ENCODE measurements at regions not wholly inside any gene's neighbourhood (a gene's known extent, or its start where the extent isn't known, plus 50 kb on each side); places are given as distances from the start of the nearest gene placed in this dataset.

- 88 to 91% methylated on average over 3 of the region's 3 CpGs for WGBS, 2 donors
- no peaks in the 10 kb centered on the region for H3K27me3 ChIP-seq (ENCODE audit: control insufficient read depth in 1 of 2, insufficient read depth in 2 of 2, low read length in 2 of 2)
- H3K27ac ChIP-seq (ENCODE audit: low read depth in 2 of 2, low read length in 1 of 2) = no peak overlapping the region
- no peaks in the 10 kb centered on the region for H3K36me3 ChIP-seq (ENCODE audit: control insufficient read depth in 2 of 2, insufficient read depth in 2 of 2, low read length in 1 of 2)
- H3K4me3 ChIP-seq (ENCODE audit: low read depth in 1 of 2, low read length in 2 of 2) = no peak overlapping the region
- H3K4me1 ChIP-seq (ENCODE audit: control insufficient read depth in 2 of 2, insufficient read depth in 2 of 2, low read length in 1 of 2) = no peaks in the 10 kb centered on the region
- H3K9me3 ChIP-seq (ENCODE audit: control insufficient read depth in 2 of 2, insufficient read depth in 1 of 2, low read depth in 1 of 2, low read length in 1 of 2) = no peaks in the 10 kb centered on the region
Measured at GRCh38 chrX:40213092-40213491, 115.3 kb upstream of the BCOR start.

- H3K4me1 ChIP-seq (ENCODE audit: control insufficient read depth in 2 of 2, insufficient read depth in 2 of 2, low read length in 1 of 2) = no peaks in the 10 kb centered on the region
- no peaks in the 10 kb centered on the region for H3K27me3 ChIP-seq (ENCODE audit: control insufficient read depth in 1 of 2, insufficient read depth in 2 of 2, low read length in 2 of 2)
- H3K27ac ChIP-seq (ENCODE audit: low read depth in 2 of 2, low read length in 1 of 2) = peak overlapping the region in 1 of 2 donors; percentile 7
- 86 to 94% methylated on average over 4 of the region's 4 CpGs for WGBS, 2 donors
- H3K9me3 ChIP-seq (ENCODE audit: control insufficient read depth in 2 of 2, insufficient read depth in 1 of 2, low read depth in 1 of 2, low read length in 1 of 2) = peaks cover 0 to 7% of the 10 kb centered on the region in 2 donors
- no peak overlapping the region for H3K4me3 ChIP-seq (ENCODE audit: low read depth in 1 of 2, low read length in 2 of 2)
- H3K36me3 ChIP-seq (ENCODE audit: control insufficient read depth in 2 of 2, insufficient read depth in 2 of 2, low read length in 1 of 2) = no peaks in the 10 kb centered on the region
Measured at GRCh38 chrX:40209951-40210617, 112.3 kb upstream of the BCOR start.

GRCh38 chrX:40207626-40208025 lies 109.9 kb upstream of the BCOR start:
- Histone ChIP-seq H3K36me3 (ENCODE audit: control insufficient read depth in 2 of 2, insufficient read depth in 2 of 2, low read length in 1 of 2) (no peaks in the 10 kb centered on the region), H3K9me3 (ENCODE audit: control insufficient read depth in 2 of 2, insufficient read depth in 1 of 2, low read depth in 1 of 2, low read length in 1 of 2) (peaks cover 0 to 7% of the 10 kb centered on the region in 2 donors), H3K27ac (ENCODE audit: low read depth in 2 of 2, low read length in 1 of 2) (no peak overlapping the region), H3K4me1 (ENCODE audit: control insufficient read depth in 2 of 2, insufficient read depth in 2 of 2, low read length in 1 of 2) (no peaks in the 10 kb centered on the region), H3K4me3 (ENCODE audit: low read depth in 1 of 2, low read length in 2 of 2) (no peak overlapping the region), H3K27me3 (ENCODE audit: control insufficient read depth in 1 of 2, insufficient read depth in 2 of 2, low read length in 2 of 2) (no peaks in the 10 kb centered on the region)
- 34 to 61% methylated on average over 4 of the region's 4 CpGs for WGBS, 2 donors

GRCh38 chrX:40205471-40205870 lies 107.7 kb upstream of the BCOR start:
- peaks cover 0 to 7% of the 10 kb centered on the region in 2 donors for H3K9me3 ChIP-seq (ENCODE audit: control insufficient read depth in 2 of 2, insufficient read depth in 1 of 2, low read depth in 1 of 2, low read length in 1 of 2)

GRCh38 chrX:40202456-40202855 lies 104.7 kb upstream of the BCOR start:
- Histone ChIP-seq H3K4me1 (ENCODE audit: control insufficient read depth in 2 of 2, insufficient read depth in 2 of 2, low read length in 1 of 2) (no peaks in the 10 kb centered on the region), H3K9me3 (ENCODE audit: control insufficient read depth in 2 of 2, insufficient read depth in 1 of 2, low read depth in 1 of 2, low read length in 1 of 2) (peaks cover 0 to 7% of the 10 kb centered on the region in 2 donors), H3K36me3 (ENCODE audit: control insufficient read depth in 2 of 2, insufficient read depth in 2 of 2, low read length in 1 of 2) (no peaks in the 10 kb centered on the region), H3K27ac (ENCODE audit: low read depth in 2 of 2, low read length in 1 of 2) (no peak overlapping the region), H3K27me3 (ENCODE audit: control insufficient read depth in 1 of 2, insufficient read depth in 2 of 2, low read length in 2 of 2) (no peaks in the 10 kb centered on the region), H3K4me3 (ENCODE audit: low read depth in 1 of 2, low read length in 2 of 2) (no peak overlapping the region)
- WGBS, 2 donors = 80% methylated on average over 5 of the region's 5 CpGs

More at GRCh38 chrX:40205471-40205870, 107.7 kb upstream of the BCOR start:
- no peak overlapping the region for H3K27ac ChIP-seq (ENCODE audit: low read depth in 2 of 2, low read length in 1 of 2)
- H3K4me3 ChIP-seq (ENCODE audit: low read depth in 1 of 2, low read length in 2 of 2) = peak overlapping the region in 1 of 2 donors; percentile 9
- WGBS, 2 donors = 41 to 47% methylated on average over 26 of the region's 26 CpGs
- no peaks in the 10 kb centered on the region for H3K27me3 ChIP-seq (ENCODE audit: control insufficient read depth in 1 of 2, insufficient read depth in 2 of 2, low read length in 2 of 2)
- H3K4me1 ChIP-seq (ENCODE audit: control insufficient read depth in 2 of 2, insufficient read depth in 2 of 2, low read length in 1 of 2) = no peaks in the 10 kb centered on the region
- H3K36me3 ChIP-seq (ENCODE audit: control insufficient read depth in 2 of 2, insufficient read depth in 2 of 2, low read length in 1 of 2) = no peaks in the 10 kb centered on the region

GRCh38 chrX:40201329-40201885 lies 103.6 kb upstream of the BCOR start:
- no peak overlapping the region for H3K4me3 ChIP-seq (ENCODE audit: low read depth in 1 of 2, low read length in 2 of 2)
- WGBS, 2 donors = 81 to 84% methylated on average over 3 of the region's 3 CpGs

GRCh38 chrX:40199704-40200103 lies 101.9 kb upstream of the BCOR start:
- 73 to 82% methylated on average over 7 of the region's 7 CpGs for WGBS, 2 donors
- Histone ChIP-seq H3K27me3 (ENCODE audit: control insufficient read depth in 1 of 2, insufficient read depth in 2 of 2, low read length in 2 of 2) (no peaks in the 10 kb centered on the region), H3K4me3 (ENCODE audit: low read depth in 1 of 2, low read length in 2 of 2) (no peak overlapping the region), H3K4me1 (ENCODE audit: control insufficient read depth in 2 of 2, insufficient read depth in 2 of 2, low read length in 1 of 2) (no peaks in the 10 kb centered on the region), H3K36me3 (ENCODE audit: control insufficient read depth in 2 of 2, insufficient read depth in 2 of 2, low read length in 1 of 2) (no peaks in the 10 kb centered on the region), H3K9me3 (ENCODE audit: control insufficient read depth in 2 of 2, insufficient read depth in 1 of 2, low read depth in 1 of 2, low read length in 1 of 2) (no peaks in the 10 kb centered on the region), H3K27ac (ENCODE audit: low read depth in 2 of 2, low read length in 1 of 2) (no peak overlapping the region)

More at GRCh38 chrX:40201329-40201885, 103.6 kb upstream of the BCOR start:
- Histone ChIP-seq H3K9me3 (ENCODE audit: control insufficient read depth in 2 of 2, insufficient read depth in 1 of 2, low read depth in 1 of 2, low read length in 1 of 2) (peaks cover 0 to 7% of the 10 kb centered on the region in 2 donors), H3K4me1 (ENCODE audit: control insufficient read depth in 2 of 2, insufficient read depth in 2 of 2, low read length in 1 of 2) (no peaks in the 10 kb centered on the region), H3K27me3 (ENCODE audit: control insufficient read depth in 1 of 2, insufficient read depth in 2 of 2, low read length in 2 of 2) (no peaks in the 10 kb centered on the region), H3K27ac (ENCODE audit: low read depth in 2 of 2, low read length in 1 of 2) (no peak overlapping the region), H3K36me3 (ENCODE audit: control insufficient read depth in 2 of 2, insufficient read depth in 2 of 2, low read length in 1 of 2) (no peaks in the 10 kb centered on the region)

- no peaks in the 10 kb centered on the region for H3K4me1 ChIP-seq (ENCODE audit: control insufficient read depth in 2 of 2, insufficient read depth in 2 of 2, low read length in 1 of 2)
- 68 to 92% methylated on average over 6 of the region's 6 CpGs for WGBS, 2 donors
- no peak overlapping the region for H3K27ac ChIP-seq (ENCODE audit: low read depth in 2 of 2, low read length in 1 of 2)
- no peak overlapping the region for H3K4me3 ChIP-seq (ENCODE audit: low read depth in 1 of 2, low read length in 2 of 2)
- H3K27me3 ChIP-seq (ENCODE audit: control insufficient read depth in 1 of 2, insufficient read depth in 2 of 2, low read length in 2 of 2) = no peaks in the 10 kb centered on the region
- H3K9me3 ChIP-seq (ENCODE audit: control insufficient read depth in 2 of 2, insufficient read depth in 1 of 2, low read depth in 1 of 2, low read length in 1 of 2) = no peaks in the 10 kb centered on the region
- no peaks in the 10 kb centered on the region for H3K36me3 ChIP-seq (ENCODE audit: control insufficient read depth in 2 of 2, insufficient read depth in 2 of 2, low read length in 1 of 2)
Measured at GRCh38 chrX:40197071-40197470, 99.3 kb upstream of the BCOR start.

GRCh38 chrX:40195368-40195767 lies 97.6 kb upstream of the BCOR start:
- H3K27ac ChIP-seq (ENCODE audit: low read depth in 2 of 2, low read length in 1 of 2) = no peak overlapping the region
- no peaks in the 10 kb centered on the region for H3K9me3 ChIP-seq (ENCODE audit: control insufficient read depth in 2 of 2, insufficient read depth in 1 of 2, low read depth in 1 of 2, low read length in 1 of 2)
- no peaks in the 10 kb centered on the region for H3K36me3 ChIP-seq (ENCODE audit: control insufficient read depth in 2 of 2, insufficient read depth in 2 of 2, low read length in 1 of 2)
- H3K27me3 ChIP-seq (ENCODE audit: control insufficient read depth in 1 of 2, insufficient read depth in 2 of 2, low read length in 2 of 2) = no peaks in the 10 kb centered on the region
- 88 to 95% methylated on average over 1 of the region's 1 CpG for WGBS, 2 donors
- no peak overlapping the region for H3K4me3 ChIP-seq (ENCODE audit: low read depth in 1 of 2, low read length in 2 of 2)
- no peaks in the 10 kb centered on the region for H3K4me1 ChIP-seq (ENCODE audit: control insufficient read depth in 2 of 2, insufficient read depth in 2 of 2, low read length in 1 of 2)

GRCh38 chrX:40192196-40192595 lies 94.4 kb upstream of the BCOR start:
- no peak overlapping the region for H3K4me3 ChIP-seq (ENCODE audit: low read depth in 1 of 2, low read length in 2 of 2)
- no peaks in the 10 kb centered on the region for H3K4me1 ChIP-seq (ENCODE audit: control insufficient read depth in 2 of 2, insufficient read depth in 2 of 2, low read length in 1 of 2)
- no peaks in the 10 kb centered on the region for H3K27me3 ChIP-seq (ENCODE audit: control insufficient read depth in 1 of 2, insufficient read depth in 2 of 2, low read length in 2 of 2)
- H3K36me3 ChIP-seq (ENCODE audit: control insufficient read depth in 2 of 2, insufficient read depth in 2 of 2, low read length in 1 of 2) = no peaks in the 10 kb centered on the region
- no peaks in the 10 kb centered on the region for H3K9me3 ChIP-seq (ENCODE audit: control insufficient read depth in 2 of 2, insufficient read depth in 1 of 2, low read depth in 1 of 2, low read length in 1 of 2)
- no peak overlapping the region for H3K27ac ChIP-seq (ENCODE audit: low read depth in 2 of 2, low read length in 1 of 2)
- WGBS, 2 donors = 52 to 79% methylated on average over 1 of the region's 1 CpG

Data from esophagus (tissue), 2 donors.